ENCODE measurements at regions not wholly inside any gene's neighbourhood (a gene's known extent, or its start where the extent isn't known, plus 50 kb on each side); places are given as distances from the start of the nearest gene placed in this dataset.

- no peak for TF ChIP-seq CTCF (IDR thresholded peaks at IDR 0.05)
- TF ChIP-seq POLR2A (IDR thresholded peaks at IDR 0.05): no peak
Measured at GRCh38 chr15:93179700-93180102, 90.7 kb upstream of the RGMA start.
